ENCODE measurements at regions not wholly inside any gene's neighbourhood (a gene's known extent, or its start where the extent isn't known, plus 50 kb on each side); places are given as distances from the start of the nearest gene placed in this dataset.

- TF ChIP-seq IRF1 (CRISPR knock-in tag; IDR thresholded peaks at IDR 0.05; ENCODE audit: borderline replicate concordance), result no peak
- TF ChIP-seq ZNF217 (CRISPR knock-in tag; IDR thresholded peaks at IDR 0.05), result no peak
- no peak for TF ChIP-seq PREB (CRISPR knock-in tag; IDR thresholded peaks at IDR 0.05)
Observed at GRCh38 chr12:62113366-62114011, 146.7 kb upstream of the USP15 start.

Data from K562 (cell line).